ENCODE measurements at regions not wholly inside any gene's neighbourhood (a gene's known extent, or its start where the extent isn't known, plus 50 kb on each side); places are given as distances from the start of the nearest gene placed in this dataset.

DNA sequence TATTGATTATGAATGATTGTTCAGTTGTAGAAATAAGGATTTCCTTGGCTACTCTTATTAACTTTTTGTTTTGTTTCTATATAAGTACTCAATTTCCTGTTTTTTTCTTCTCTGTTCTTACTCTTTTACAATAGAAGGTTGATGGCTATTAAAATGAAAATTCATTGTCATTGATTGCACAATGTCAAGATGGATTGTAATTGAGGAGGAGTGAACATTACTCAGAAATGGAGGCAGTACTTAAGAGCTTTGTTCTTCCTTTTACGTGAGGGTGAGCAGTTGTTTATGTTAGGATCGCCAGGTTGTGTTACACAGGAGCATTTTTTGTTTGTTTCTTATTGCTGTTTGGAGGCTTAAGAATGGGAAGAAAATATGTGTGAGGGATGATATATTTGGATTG lies 2062.4 kb downstream of the ARAP2 start:
- TF ChIP-seq, protein P1, sequence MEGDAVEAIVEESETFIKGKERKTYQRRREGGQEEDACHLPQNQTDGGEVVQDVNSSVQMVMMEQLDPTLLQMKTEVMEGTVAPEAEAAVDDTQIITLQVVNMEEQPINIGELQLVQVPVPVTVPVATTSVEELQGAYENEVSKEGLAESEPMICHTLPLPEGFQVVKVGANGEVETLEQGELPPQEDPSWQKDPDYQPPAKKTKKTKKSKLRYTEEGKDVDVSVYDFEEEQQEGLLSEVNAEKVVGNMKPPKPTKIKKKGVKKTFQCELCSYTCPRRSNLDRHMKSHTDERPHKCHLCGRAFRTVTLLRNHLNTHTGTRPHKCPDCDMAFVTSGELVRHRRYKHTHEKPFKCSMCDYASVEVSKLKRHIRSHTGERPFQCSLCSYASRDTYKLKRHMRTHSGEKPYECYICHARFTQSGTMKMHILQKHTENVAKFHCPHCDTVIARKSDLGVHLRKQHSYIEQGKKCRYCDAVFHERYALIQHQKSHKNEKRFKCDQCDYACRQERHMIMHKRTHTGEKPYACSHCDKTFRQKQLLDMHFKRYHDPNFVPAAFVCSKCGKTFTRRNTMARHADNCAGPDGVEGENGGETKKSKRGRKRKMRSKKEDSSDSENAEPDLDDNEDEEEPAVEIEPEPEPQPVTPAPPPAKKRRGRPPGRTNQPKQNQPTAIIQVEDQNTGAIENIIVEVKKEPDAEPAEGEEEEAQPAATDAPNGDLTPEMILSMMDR (IDR thresholded peaks at IDR 0.05), result no peak
- no peak for TF ChIP-seq EZH2phosphoT487 (IDR thresholded peaks at IDR 0.05)

Measured in neural progenitor cell (in vitro differentiated cells).